Muscle layer of duodenum (tissue), 2 donors: ENCODE measurements at regions not wholly inside any gene's neighbourhood (a gene's known extent, or its start where the extent isn't known, plus 50 kb on each side); places are given as distances from the start of the nearest gene placed in this dataset.
A peak's percentile ranks its signal among the peaks of the same experiment; 100 is the strongest.

Source experiments
- H3K27ac ChIP-seq: one replicate; pipeline ENCODE4 v1.7.0; 2013; ENCODE audit warnings: mild to moderate bottlenecking, low read length
- H3K27me3 ChIP-seq: one replicate; pipeline ENCODE4 v1.7.0; 2013; ENCODE audit warnings: low read depth, mild to moderate bottlenecking, control low read depth, low read length
- H3K36me3 ChIP-seq, 2 donors: one replicate each; pipeline ENCODE4 v1.7.0; 2013; ENCODE audit warnings: low read length in 2 of 2, control low read depth in 1 of 2, mild to moderate bottlenecking in 1 of 2; ENCODE audit not compliant: insufficient read depth in 2 of 2, control insufficient read depth in 1 of 2
- H3K4me1 ChIP-seq, 2 donors: one replicate each; pipeline ENCODE4 v1.7.0; 2013; ENCODE audit warnings: low read length in 2 of 2, mild to moderate bottlenecking in 2 of 2, control low read depth in 1 of 2, moderate library complexity in 1 of 2; ENCODE audit not compliant: insufficient read depth in 2 of 2, control insufficient read depth in 1 of 2
- H3K4me3 ChIP-seq, 2 donors: one replicate each; pipeline ENCODE4 v1.7.0; 2013; ENCODE audit warnings: low read length in 2 of 2, low read depth in 1 of 2, mild to moderate bottlenecking in 1 of 2
- H3K9me3 ChIP-seq, 2 donors: one replicate each; pipeline ENCODE4 v1.7.0; 2013; ENCODE audit warnings: low read length in 2 of 2, control low read depth in 1 of 2, mild to moderate bottlenecking in 1 of 2; ENCODE audit not compliant: control insufficient read depth in 1 of 2
- donor health status: healthy.

- Histone ChIP-seq H3K4me1 (peaks cover 5 to 10% of the 10 kb centered on the region in 2 donors), H3K4me3 (no peak overlapping the region), H3K9me3 (no peaks in the 10 kb centered on the region), H3K27me3 (no peaks in the 10 kb centered on the region), H3K27ac (no peak overlapping the region), H3K36me3 (no peaks in the 10 kb centered on the region)
Measured at GRCh38 chr4:153120235-153120634, 84.0 kb upstream of the TRIM2 start.

GRCh38 chr4:153122855-153123254 is 81.4 kb upstream of the TRIM2 start:
- Histone ChIP-seq H3K9me3 (no peaks in the 10 kb centered on the region), H3K27me3 (no peaks in the 10 kb centered on the region), H3K27ac (no peak overlapping the region), H3K4me1 (peaks cover 0 to 5% of the 10 kb centered on the region in 2 donors), H3K36me3 (no peaks in the 10 kb centered on the region), H3K4me3 (no peak overlapping the region)

GRCh38 chr4:153126137-153126536 is 78.1 kb upstream of the TRIM2 start:
- no peaks in the 10 kb centered on the region for H3K9me3 ChIP-seq
- H3K27me3 ChIP-seq, result no peaks in the 10 kb centered on the region
- no peak overlapping the region for H3K4me3 ChIP-seq
- no peak overlapping the region for H3K27ac ChIP-seq
- no peaks in the 10 kb centered on the region for H3K36me3 ChIP-seq
- H3K4me1 ChIP-seq, result peaks cover 0 to 5% of the 10 kb centered on the region in 2 donors

GRCh38 chr4:153127760-153128494 is 76.3 kb upstream of the TRIM2 start:
- H3K4me3 ChIP-seq, result no peak overlapping the region

GRCh38 chr4:153131596-153131995 is 72.6 kb upstream of the TRIM2 start:
- no peak overlapping the region for H3K27ac ChIP-seq

More at GRCh38 chr4:153127760-153128494, 76.3 kb upstream of the TRIM2 start:
- Histone ChIP-seq H3K4me1 (no peaks in the 10 kb centered on the region), H3K27ac (no peak overlapping the region), H3K36me3 (no peaks in the 10 kb centered on the region), H3K27me3 (no peaks in the 10 kb centered on the region), H3K9me3 (no peaks in the 10 kb centered on the region)

GRCh38 chr4:153137159-153137558 is 67.1 kb upstream of the TRIM2 start:
- Histone ChIP-seq H3K9me3 (no peaks in the 10 kb centered on the region), H3K4me1 (peaks cover 0 to 5% of the 10 kb centered on the region in 2 donors), H3K36me3 (no peaks in the 10 kb centered on the region), H3K27ac (no peak overlapping the region), H3K4me3 (no peak overlapping the region), H3K27me3 (no peaks in the 10 kb centered on the region)

More at GRCh38 chr4:153131596-153131995, 72.6 kb upstream of the TRIM2 start:
- Histone ChIP-seq H3K9me3 (no peaks in the 10 kb centered on the region), H3K4me1 (no peaks in the 10 kb centered on the region), H3K27me3 (no peaks in the 10 kb centered on the region), H3K36me3 (no peaks in the 10 kb centered on the region), H3K4me3 (no peak overlapping the region)

- H3K9me3 ChIP-seq, result no peaks in the 10 kb centered on the region
- H3K4me3 ChIP-seq, result no peak overlapping the region
- H3K27me3 ChIP-seq, result no peaks in the 10 kb centered on the region
- H3K4me1 ChIP-seq, result peaks cover 0 to 6% of the 10 kb centered on the region in 2 donors
- no peaks in the 10 kb centered on the region for H3K36me3 ChIP-seq
- no peak overlapping the region for H3K27ac ChIP-seq
Measured at GRCh38 chr4:153137677-153138630, 66.3 kb upstream of the TRIM2 start.

- Histone ChIP-seq H3K36me3 (no peaks in the 10 kb centered on the region), H3K4me3 (no peak overlapping the region), H3K27me3 (no peaks in the 10 kb centered on the region), H3K9me3 (no peaks in the 10 kb centered on the region), H3K4me1 (peaks cover 0 to 14% of the 10 kb centered on the region in 2 donors), H3K27ac (no peak overlapping the region)
Measured at GRCh38 chr4:153138736-153139135, 65.5 kb upstream of the TRIM2 start.

- Histone ChIP-seq H3K27me3 (no peaks in the 10 kb centered on the region), H3K36me3 (no peaks in the 10 kb centered on the region), H3K9me3 (no peaks in the 10 kb centered on the region), H3K27ac (no peak overlapping the region), H3K4me3 (no peak overlapping the region), H3K4me1 (peaks cover 0 to 16% of the 10 kb centered on the region in 2 donors)
Measured at GRCh38 chr4:153140294-153140693, 63.9 kb upstream of the TRIM2 start.

GRCh38 chr4:153141238-153141637 is 63.0 kb upstream of the TRIM2 start:
- Histone ChIP-seq H3K36me3 (no peaks in the 10 kb centered on the region), H3K4me1 (peaks cover 0 to 16% of the 10 kb centered on the region in 2 donors), H3K27ac (no peak overlapping the region), H3K9me3 (no peaks in the 10 kb centered on the region), H3K4me3 (no peak overlapping the region), H3K27me3 (no peaks in the 10 kb centered on the region)

- peaks cover 0 to 11% of the 10 kb centered on the region in 2 donors for H3K4me1 ChIP-seq
- no peaks in the 10 kb centered on the region for H3K27me3 ChIP-seq
- H3K9me3 ChIP-seq, result no peaks in the 10 kb centered on the region
- peak overlapping the region; percentile 21 to 42 for H3K4me3 ChIP-seq
- H3K36me3 ChIP-seq, result no peaks in the 10 kb centered on the region
- H3K27ac ChIP-seq, result peak overlapping the region; percentile 27
Measured at GRCh38 chr4:153142700-153143438, 61.4 kb upstream of the TRIM2 start.
